Type B pancreatic cell (in vitro differentiated cells): ENCODE measurements at regions not wholly inside any gene's neighbourhood (a gene's known extent, or its start where the extent isn't known, plus 50 kb on each side); places are given as distances from the start of the nearest gene placed in this dataset.

ENCODE experiments used
- DNase-seq: peaks from one replicate; pipeline ENCODE4 v3.0.0; 2021; ENCODE audit warnings: mixed read lengths; ENCODE audit not compliant: unreplicated experiment; ENCODE audit errors: extremely low spot score
- H3K27ac Mint-ChIP-seq: 2 replicates; pipeline ENCODE4 v1.8.0; 2021; ENCODE audit warnings: mild to moderate bottlenecking, mixed read lengths
- H3K27me3 Mint-ChIP-seq: 2 replicates; pipeline ENCODE4 v1.8.0; 2021; ENCODE audit warnings: mixed read lengths
- H3K36me3 Mint-ChIP-seq: 2 replicates; pipeline ENCODE4 v1.8.0; 2021; ENCODE audit warnings: mixed read lengths
- H3K4me1 Mint-ChIP-seq: one replicate; pipeline ENCODE4 v1.8.0; 2021; ENCODE audit warnings: mixed read lengths; ENCODE audit not compliant: unreplicated experiment
- H3K4me3 Mint-ChIP-seq: 2 replicates; pipeline ENCODE4 v1.8.0; 2021; ENCODE audit warnings: mild to moderate bottlenecking, mixed read lengths
- H3K9me3 Mint-ChIP-seq: 2 replicates; pipeline ENCODE4 v1.8.0; 2021; ENCODE audit warnings: mixed read lengths
- TF ChIP-seq, protein P1 (sequence below): fragments of 200-600 bp; sonication (generic); conservative IDR thresholded peaks from 2 replicates; pipeline ENCODE4 v1.5.0; 2021; ENCODE audit warnings: antibody characterized with exemption, mild to moderate bottlenecking

DNA sequence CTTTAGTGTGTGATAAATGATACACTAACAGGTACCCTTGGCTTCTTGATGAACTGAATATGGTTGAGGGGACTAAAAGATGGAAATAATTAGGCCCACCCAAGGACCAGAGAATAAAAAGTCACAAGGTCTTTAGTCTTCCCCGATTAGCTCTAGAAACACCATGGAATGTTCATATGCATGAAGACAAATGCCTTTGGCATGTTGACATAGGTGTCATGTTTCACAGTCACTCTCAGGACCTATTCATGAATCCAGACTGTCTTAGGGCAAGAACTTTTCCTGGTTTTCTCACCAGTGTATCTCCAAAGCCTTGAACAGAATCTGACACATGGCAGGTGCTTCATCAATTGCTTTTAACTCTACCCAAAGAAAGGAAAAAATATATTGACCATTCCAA lies 412.8 kb downstream of the AJAP1 start:
- TF ChIP-seq, protein P1, sequence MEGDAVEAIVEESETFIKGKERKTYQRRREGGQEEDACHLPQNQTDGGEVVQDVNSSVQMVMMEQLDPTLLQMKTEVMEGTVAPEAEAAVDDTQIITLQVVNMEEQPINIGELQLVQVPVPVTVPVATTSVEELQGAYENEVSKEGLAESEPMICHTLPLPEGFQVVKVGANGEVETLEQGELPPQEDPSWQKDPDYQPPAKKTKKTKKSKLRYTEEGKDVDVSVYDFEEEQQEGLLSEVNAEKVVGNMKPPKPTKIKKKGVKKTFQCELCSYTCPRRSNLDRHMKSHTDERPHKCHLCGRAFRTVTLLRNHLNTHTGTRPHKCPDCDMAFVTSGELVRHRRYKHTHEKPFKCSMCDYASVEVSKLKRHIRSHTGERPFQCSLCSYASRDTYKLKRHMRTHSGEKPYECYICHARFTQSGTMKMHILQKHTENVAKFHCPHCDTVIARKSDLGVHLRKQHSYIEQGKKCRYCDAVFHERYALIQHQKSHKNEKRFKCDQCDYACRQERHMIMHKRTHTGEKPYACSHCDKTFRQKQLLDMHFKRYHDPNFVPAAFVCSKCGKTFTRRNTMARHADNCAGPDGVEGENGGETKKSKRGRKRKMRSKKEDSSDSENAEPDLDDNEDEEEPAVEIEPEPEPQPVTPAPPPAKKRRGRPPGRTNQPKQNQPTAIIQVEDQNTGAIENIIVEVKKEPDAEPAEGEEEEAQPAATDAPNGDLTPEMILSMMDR, result no peak
- H3K9me3 Mint-ChIP-seq, result no peaks in the 10 kb centered on the region
- no peak overlapping the region for H3K27ac Mint-ChIP-seq
- H3K4me3 Mint-ChIP-seq, result no peak overlapping the region
- DNase-seq, result no peak
- H3K36me3 Mint-ChIP-seq, result no peaks in the 10 kb centered on the region
- H3K27me3 Mint-ChIP-seq, result no peaks in the 10 kb centered on the region
- H3K4me1 Mint-ChIP-seq, result no peaks in the 10 kb centered on the region

- H3K4me1 Mint-ChIP-seq, result no peaks in the 10 kb centered on the region
- H3K36me3 Mint-ChIP-seq, result no peaks in the 10 kb centered on the region
- no peaks in the 10 kb centered on the region for H3K27me3 Mint-ChIP-seq
- no peak overlapping the region for H3K27ac Mint-ChIP-seq
- H3K4me3 Mint-ChIP-seq, result no peak overlapping the region
- no peak for DNase-seq
- H3K9me3 Mint-ChIP-seq, result no peaks in the 10 kb centered on the region
- TF ChIP-seq, protein P1, result no peak
These were observed 399.3 kb downstream of the AJAP1 start for GRCh38 chr1:5053744-5054143.

DNA sequence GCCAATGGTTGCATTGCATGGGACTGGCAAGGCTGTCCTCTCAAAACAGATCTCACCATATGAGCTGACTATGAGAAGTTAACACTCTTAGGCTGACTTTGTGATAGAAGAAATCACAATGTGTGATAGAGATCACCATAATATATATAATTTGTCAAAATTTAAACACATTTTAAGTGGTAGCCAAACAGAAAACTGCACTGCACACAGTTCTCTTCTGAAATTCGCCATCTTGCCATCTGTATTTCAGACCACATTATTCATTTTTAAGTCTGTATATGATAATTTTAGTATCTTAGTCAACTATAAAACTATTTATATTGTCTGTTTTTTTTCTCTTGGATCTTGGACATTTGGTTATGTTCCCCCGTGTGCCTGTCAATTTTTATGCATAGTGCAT lies 374.7 kb downstream of the AJAP1 start:
- no peak overlapping the region for H3K4me3 Mint-ChIP-seq
- H3K27me3 Mint-ChIP-seq, result peaks cover 12% of the 10 kb centered on the region
- TF ChIP-seq, protein P1, result no peak
- no peaks in the 10 kb centered on the region for H3K4me1 Mint-ChIP-seq
- no peak for DNase-seq
- no peaks in the 10 kb centered on the region for H3K36me3 Mint-ChIP-seq
- no peak overlapping the region for H3K27ac Mint-ChIP-seq
- no peaks in the 10 kb centered on the region for H3K9me3 Mint-ChIP-seq

DNA sequence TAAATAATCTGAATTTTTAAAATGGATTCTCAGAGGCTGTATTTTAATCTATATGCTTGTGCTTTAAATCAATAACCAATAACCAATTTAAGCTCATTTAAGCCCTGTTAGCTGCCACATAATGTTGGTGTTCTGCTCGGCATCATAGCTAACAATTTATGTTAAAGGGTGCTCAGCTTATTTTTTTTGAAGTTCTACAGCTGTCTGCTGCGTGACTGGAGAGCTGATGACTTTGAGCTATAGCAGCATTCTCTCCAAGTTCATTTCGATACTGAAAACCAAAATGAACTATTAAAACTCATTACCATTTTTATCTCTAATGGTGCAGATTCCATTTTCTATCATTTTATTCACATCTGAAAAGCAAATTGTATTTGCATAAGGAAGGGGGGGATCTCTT lies 357.8 kb downstream of the AJAP1 start:
- H3K27me3 Mint-ChIP-seq, result peaks cover 14% of the 10 kb centered on the region
- no peaks in the 10 kb centered on the region for H3K4me1 Mint-ChIP-seq
- no peak overlapping the region for H3K4me3 Mint-ChIP-seq

DNA sequence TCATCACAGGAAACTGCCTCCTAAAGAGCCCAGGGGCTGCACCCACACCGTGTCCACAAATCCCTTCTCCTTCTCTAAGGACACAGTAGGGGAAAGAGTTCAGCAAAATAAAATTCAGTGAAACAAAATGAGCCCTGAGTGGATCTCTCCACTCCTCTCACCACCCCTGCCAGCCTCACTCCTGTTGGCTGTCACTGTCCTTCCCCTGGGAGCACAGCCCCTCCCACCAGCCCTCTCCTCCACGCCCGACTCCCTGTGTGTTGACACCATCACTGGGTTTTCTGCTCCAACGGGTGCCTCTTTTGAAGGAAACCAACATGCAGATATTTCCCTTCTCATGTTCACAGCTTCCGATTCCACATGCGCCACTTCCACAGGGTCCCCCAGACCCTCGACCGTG lies 356.2 kb downstream of the AJAP1 start:
- Mint-ChIP-seq H3K36me3 (no peaks in the 10 kb centered on the region), H3K9me3 (no peaks in the 10 kb centered on the region), H3K27ac (no peak overlapping the region), H3K4me1 (no peaks in the 10 kb centered on the region), H3K4me3 (no peak overlapping the region), H3K27me3 (peaks cover 14% of the 10 kb centered on the region)
- DNase-seq, result no peak
- TF ChIP-seq, protein P1, result no peak

More for the DNA sequence above, 357.8 kb downstream of the AJAP1 start:
- Mint-ChIP-seq H3K9me3 (no peaks in the 10 kb centered on the region), H3K36me3 (no peaks in the 10 kb centered on the region), H3K27ac (no peak overlapping the region)
- no peak for DNase-seq
- TF ChIP-seq, protein P1, result no peak

DNA sequence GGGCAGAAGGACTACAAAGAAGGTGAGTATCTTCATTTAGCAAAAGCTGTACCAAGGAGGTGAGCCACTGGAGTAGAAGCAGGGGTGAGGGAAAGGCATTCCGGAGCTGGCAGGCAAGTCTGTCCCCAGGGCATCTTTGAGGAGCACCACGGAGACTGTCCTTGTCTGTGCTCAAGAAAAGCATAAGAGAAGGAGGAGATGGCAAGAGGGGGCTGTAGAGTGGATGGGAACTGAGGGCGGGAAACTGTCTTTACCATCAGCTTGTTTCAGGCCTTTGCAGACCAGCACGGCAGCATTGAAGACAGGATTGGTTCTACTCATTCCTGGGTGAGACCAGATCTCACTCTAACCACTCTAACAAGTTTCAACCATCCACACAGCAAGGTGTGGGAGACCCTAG lies 355.8 kb downstream of the AJAP1 start:
- H3K27ac Mint-ChIP-seq, result no peak overlapping the region
- no peak overlapping the region for H3K4me3 Mint-ChIP-seq
- H3K27me3 Mint-ChIP-seq, result peaks cover 14% of the 10 kb centered on the region
- H3K9me3 Mint-ChIP-seq, result no peaks in the 10 kb centered on the region
- TF ChIP-seq, protein P1, result no peak
- no peaks in the 10 kb centered on the region for H3K36me3 Mint-ChIP-seq
- DNase-seq, result no peak
- H3K4me1 Mint-ChIP-seq, result no peaks in the 10 kb centered on the region
